ENCODE measurements at regions not wholly inside any gene's neighbourhood (a gene's known extent, or its start where the extent isn't known, plus 50 kb on each side); places are given as distances from the start of the nearest gene placed in this dataset.

- H3K9me3 Mint-ChIP-seq: peaks cover 11% of the 10 kb centered on the region
- no peak for ATAC-seq (replicated peaks; ENCODE audit: extremely low read depth, poor library complexity, severe bottlenecking)
These were observed 284.9 kb upstream of the IRX1 start for GRCh38 chr5:3310541-3311261.

GRCh38 chr5:3309538-3309937 lies 286.1 kb upstream of the IRX1 start:
- DNase-seq (ENCODE audit: low spot score in 2 of 2) (no peak), ATAC-seq (replicated peaks; ENCODE audit: extremely low read depth, poor library complexity, severe bottlenecking) (no peak)
- no peak overlapping the region for H3K4me3 Mint-ChIP-seq
- no peaks in the 10 kb centered on the region for H3K27me3 Mint-ChIP-seq
- no peaks in the 10 kb centered on the region for H3K36me3 Mint-ChIP-seq (ENCODE audit: insufficient read depth)
- no peaks in the 10 kb centered on the region for H3K4me1 Mint-ChIP-seq
- H3K27ac Mint-ChIP-seq (ENCODE audit: low read depth): no peak overlapping the region
- H3K9me3 Mint-ChIP-seq: peaks cover 18% of the 10 kb centered on the region

More at GRCh38 chr5:3310541-3311261, 284.9 kb upstream of the IRX1 start:
- no peak for DNase-seq (ENCODE audit: low spot score in 2 of 2)
- Mint-ChIP-seq H3K27ac (ENCODE audit: low read depth) (no peak overlapping the region), H3K27me3 (no peaks in the 10 kb centered on the region), H3K36me3 (ENCODE audit: insufficient read depth) (no peaks in the 10 kb centered on the region), H3K4me1 (no peaks in the 10 kb centered on the region), H3K4me3 (no peak overlapping the region)

- Mint-ChIP-seq H3K27me3 (no peaks in the 10 kb centered on the region), H3K9me3 (peaks cover 18% of the 10 kb centered on the region), H3K4me3 (no peak overlapping the region), H3K4me1 (no peaks in the 10 kb centered on the region), H3K36me3 (ENCODE audit: insufficient read depth) (no peaks in the 10 kb centered on the region), H3K27ac (ENCODE audit: low read depth) (no peak overlapping the region)
- DNase-seq (ENCODE audit: low spot score in 2 of 2) (no peak), ATAC-seq (replicated peaks; ENCODE audit: extremely low read depth, poor library complexity, severe bottlenecking) (no peak)
These were observed 287.5 kb upstream of the IRX1 start for GRCh38 chr5:3307982-3308621.

DNA sequence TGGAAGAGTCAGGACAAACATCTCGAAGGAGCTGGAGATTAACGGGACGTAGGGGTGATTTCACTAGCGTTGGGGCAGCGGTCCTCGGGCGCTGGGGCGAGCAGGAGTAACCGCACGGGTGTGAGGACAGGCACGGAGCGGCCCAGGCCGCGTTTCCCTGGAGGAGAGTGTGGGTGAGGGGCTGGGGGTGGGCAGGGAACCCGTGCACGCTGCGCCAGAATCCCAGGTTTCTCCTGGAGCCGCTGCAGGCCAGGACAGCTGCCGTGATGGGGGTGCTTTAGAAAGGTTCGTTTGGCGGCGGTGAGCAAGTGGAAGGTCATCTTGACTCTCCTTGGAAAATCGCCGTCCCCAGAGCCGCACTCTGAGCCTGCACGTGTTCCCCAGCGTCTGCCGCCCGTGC lies 290.2 kb upstream of the IRX1 start:
- Mint-ChIP-seq H3K9me3 (peaks cover 7% of the 10 kb centered on the region), H3K27me3 (no peaks in the 10 kb centered on the region), H3K36me3 (ENCODE audit: insufficient read depth) (no peaks in the 10 kb centered on the region), H3K27ac (ENCODE audit: low read depth) (no peak overlapping the region), H3K4me1 (no peaks in the 10 kb centered on the region), H3K4me3 (no peak overlapping the region)
- ATAC-seq (replicated peaks; ENCODE audit: extremely low read depth, poor library complexity, severe bottlenecking) (no peak), DNase-seq (ENCODE audit: low spot score in 2 of 2) (no peak)

DNA sequence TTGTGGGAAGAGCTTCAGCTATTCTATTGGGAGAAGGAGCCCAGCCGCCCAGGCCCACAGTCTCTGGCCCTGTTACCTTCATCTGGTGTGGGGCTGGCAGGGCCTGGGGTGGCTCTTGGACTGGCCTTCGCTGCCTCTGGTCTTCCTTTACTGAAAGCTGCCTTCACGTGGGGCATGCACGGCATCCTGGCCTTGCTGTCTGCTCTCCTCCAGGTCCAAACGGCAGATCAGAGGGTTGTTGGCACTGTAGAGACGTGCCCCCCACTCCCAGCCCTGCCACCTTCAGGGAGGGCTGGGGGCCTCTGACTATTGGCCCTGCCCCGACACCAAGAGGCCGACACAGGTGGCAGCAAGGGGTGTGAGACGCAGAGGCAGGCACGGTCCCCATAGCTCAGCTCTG lies 291.3 kb upstream of the IRX1 start:
- no peak overlapping the region for H3K4me3 Mint-ChIP-seq
- no peak for ATAC-seq (replicated peaks; ENCODE audit: extremely low read depth, poor library complexity, severe bottlenecking)
- H3K4me1 Mint-ChIP-seq: no peaks in the 10 kb centered on the region
- no peak for DNase-seq (ENCODE audit: low spot score in 2 of 2)
- H3K9me3 Mint-ChIP-seq: peaks cover 7% of the 10 kb centered on the region
- no peak overlapping the region for H3K27ac Mint-ChIP-seq (ENCODE audit: low read depth)
- no peaks in the 10 kb centered on the region for H3K27me3 Mint-ChIP-seq
- no peaks in the 10 kb centered on the region for H3K36me3 Mint-ChIP-seq (ENCODE audit: insufficient read depth)

DNA sequence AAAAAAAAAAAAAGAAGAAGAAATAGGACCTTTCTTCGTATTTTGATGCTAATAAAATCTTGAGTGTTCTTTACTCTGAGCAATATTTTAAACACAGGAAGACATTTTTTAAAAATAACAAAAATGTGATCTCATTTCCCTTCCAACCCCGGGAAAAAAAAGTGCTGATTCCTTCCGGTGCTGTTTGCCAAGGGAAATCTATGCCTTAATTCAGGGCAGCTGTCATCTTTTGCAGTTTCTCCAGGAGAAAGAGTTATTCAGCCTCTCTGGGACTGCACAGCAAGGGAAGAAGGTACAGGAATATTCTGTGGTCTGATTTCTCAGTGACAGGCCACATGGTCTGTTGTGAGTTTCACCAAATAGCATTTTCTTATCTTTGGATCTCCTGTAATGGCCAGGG lies 291.9 kb upstream of the IRX1 start:
- H3K4me3 Mint-ChIP-seq: no peak overlapping the region
- ATAC-seq (replicated peaks; ENCODE audit: extremely low read depth, poor library complexity, severe bottlenecking): no peak
- no peaks in the 10 kb centered on the region for H3K27me3 Mint-ChIP-seq

DNA sequence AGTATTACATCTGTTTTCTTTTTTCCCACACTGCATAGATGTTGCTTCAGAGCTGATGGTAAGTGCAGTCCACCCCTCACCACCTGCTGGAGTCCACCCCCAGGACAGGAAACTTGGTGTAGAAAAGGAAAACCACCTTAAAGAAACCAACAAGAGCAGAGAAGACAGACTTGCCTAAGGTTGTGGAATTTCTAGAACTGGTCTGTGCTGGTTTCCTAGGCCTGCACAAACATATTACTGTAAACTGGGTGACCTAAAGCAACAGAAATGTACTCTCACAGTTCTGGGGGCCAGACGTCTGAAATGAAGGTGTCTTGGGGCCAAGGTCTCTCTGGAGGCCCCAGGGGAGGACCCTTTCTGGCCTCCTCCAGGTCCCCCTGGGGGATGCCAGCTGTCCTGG lies 293.4 kb upstream of the IRX1 start:
- no peak overlapping the region for H3K27ac Mint-ChIP-seq (ENCODE audit: low read depth)
- H3K9me3 Mint-ChIP-seq: peaks cover 7% of the 10 kb centered on the region
- ATAC-seq (replicated peaks; ENCODE audit: extremely low read depth, poor library complexity, severe bottlenecking) (no peak), DNase-seq (ENCODE audit: low spot score in 2 of 2) (no peak)
- no peak overlapping the region for H3K4me3 Mint-ChIP-seq
- H3K4me1 Mint-ChIP-seq: no peaks in the 10 kb centered on the region
- H3K27me3 Mint-ChIP-seq: no peaks in the 10 kb centered on the region
- H3K36me3 Mint-ChIP-seq (ENCODE audit: insufficient read depth): no peaks in the 10 kb centered on the region

More for the DNA sequence above, 291.9 kb upstream of the IRX1 start:
- DNase-seq (ENCODE audit: low spot score in 2 of 2): no peak
- no peaks in the 10 kb centered on the region for H3K36me3 Mint-ChIP-seq (ENCODE audit: insufficient read depth)
- peaks cover 7% of the 10 kb centered on the region for H3K9me3 Mint-ChIP-seq
- H3K4me1 Mint-ChIP-seq: no peaks in the 10 kb centered on the region
- H3K27ac Mint-ChIP-seq (ENCODE audit: low read depth): no peak overlapping the region

GRCh38 chr5:3301306-3301705 lies 294.3 kb upstream of the IRX1 start:
- H3K4me1 Mint-ChIP-seq: no peaks in the 10 kb centered on the region
- peaks cover 7% of the 10 kb centered on the region for H3K9me3 Mint-ChIP-seq
- no peak overlapping the region for H3K27ac Mint-ChIP-seq (ENCODE audit: low read depth)
- no peaks in the 10 kb centered on the region for H3K36me3 Mint-ChIP-seq (ENCODE audit: insufficient read depth)
- ATAC-seq (replicated peaks; ENCODE audit: extremely low read depth, poor library complexity, severe bottlenecking): no peak
- no peaks in the 10 kb centered on the region for H3K27me3 Mint-ChIP-seq
- no peak for DNase-seq (ENCODE audit: low spot score in 2 of 2)
- no peak overlapping the region for H3K4me3 Mint-ChIP-seq

GRCh38 chr5:3300726-3301125 lies 294.9 kb upstream of the IRX1 start:
- Mint-ChIP-seq H3K4me1 (no peaks in the 10 kb centered on the region), H3K27me3 (no peaks in the 10 kb centered on the region), H3K9me3 (peaks cover 7% of the 10 kb centered on the region), H3K4me3 (no peak overlapping the region), H3K36me3 (ENCODE audit: insufficient read depth) (no peaks in the 10 kb centered on the region), H3K27ac (ENCODE audit: low read depth) (no peak overlapping the region)
- DNase-seq (ENCODE audit: low spot score in 2 of 2): no peak
- no peak for ATAC-seq (replicated peaks; ENCODE audit: extremely low read depth, poor library complexity, severe bottlenecking)

- Mint-ChIP-seq H3K9me3 (peaks cover 9% of the 10 kb centered on the region), H3K4me1 (no peaks in the 10 kb centered on the region), H3K36me3 (ENCODE audit: insufficient read depth) (no peaks in the 10 kb centered on the region), H3K4me3 (no peak overlapping the region), H3K27me3 (no peaks in the 10 kb centered on the region), H3K27ac (ENCODE audit: low read depth) (no peak overlapping the region)
- no peak for DNase-seq (ENCODE audit: low spot score in 2 of 2)
- ATAC-seq (replicated peaks; ENCODE audit: extremely low read depth, poor library complexity, severe bottlenecking): no peak
These were observed 296.2 kb upstream of the IRX1 start for GRCh38 chr5:3299441-3299840.

DNA sequence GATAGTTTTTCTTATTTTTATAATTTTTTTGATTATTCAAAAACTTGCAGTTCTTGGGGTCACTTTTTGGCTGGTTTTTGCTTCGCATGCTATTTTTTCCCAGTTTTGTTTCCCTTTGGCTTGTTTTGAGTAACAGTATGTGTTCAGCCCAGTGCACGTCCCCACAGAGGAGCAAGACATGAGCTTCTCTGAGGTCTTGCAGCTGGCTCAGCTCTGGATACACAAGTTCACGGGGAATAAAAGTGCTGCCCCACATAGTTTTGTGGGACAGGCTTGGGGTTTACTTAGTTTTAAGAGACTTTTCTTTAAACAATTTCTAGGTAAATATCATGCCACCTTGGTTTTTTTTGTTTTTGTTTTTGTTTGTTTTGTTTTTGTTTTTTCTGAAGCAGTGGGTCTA lies 297.8 kb upstream of the IRX1 start:
- DNase-seq (ENCODE audit: low spot score in 2 of 2): no peak
- H3K9me3 Mint-ChIP-seq: peaks cover 10% of the 10 kb centered on the region
- ATAC-seq (replicated peaks; ENCODE audit: extremely low read depth, poor library complexity, severe bottlenecking): no peak
- no peaks in the 10 kb centered on the region for H3K4me1 Mint-ChIP-seq
- no peaks in the 10 kb centered on the region for H3K27me3 Mint-ChIP-seq
- H3K4me3 Mint-ChIP-seq: no peak overlapping the region
- no peak overlapping the region for H3K27ac Mint-ChIP-seq (ENCODE audit: low read depth)
- H3K36me3 Mint-ChIP-seq (ENCODE audit: insufficient read depth): no peaks in the 10 kb centered on the region

DNA sequence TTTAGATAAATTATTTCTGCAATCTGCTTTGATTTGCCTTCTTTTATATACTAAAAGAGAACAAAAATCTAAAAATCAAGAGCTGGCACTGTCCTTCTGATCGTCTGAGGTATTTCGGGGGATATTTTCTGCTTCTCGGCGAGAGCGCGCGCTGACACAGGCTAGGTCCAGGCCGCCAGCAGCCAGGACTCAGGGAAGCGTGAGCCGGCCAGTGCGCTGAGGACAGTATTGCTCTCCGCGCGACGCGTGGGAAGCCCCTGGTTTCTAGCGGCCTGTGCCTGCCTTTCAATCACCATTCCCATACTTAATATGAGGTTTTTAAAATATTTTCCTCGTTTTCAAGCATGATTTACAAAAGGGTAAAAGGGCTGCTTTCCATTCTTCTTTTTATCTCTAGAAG lies 307.3 kb upstream of the IRX1 start:
- Mint-ChIP-seq H3K4me1 (no peaks in the 10 kb centered on the region), H3K9me3 (no peaks in the 10 kb centered on the region), H3K4me3 (no peak overlapping the region), H3K27me3 (no peaks in the 10 kb centered on the region), H3K36me3 (ENCODE audit: insufficient read depth) (no peaks in the 10 kb centered on the region), H3K27ac (ENCODE audit: low read depth) (no peak overlapping the region)
- no peak for ATAC-seq (replicated peaks; ENCODE audit: extremely low read depth, poor library complexity, severe bottlenecking)
- no peak for DNase-seq (ENCODE audit: low spot score in 2 of 2)

- H3K36me3 Mint-ChIP-seq (ENCODE audit: insufficient read depth): no peaks in the 10 kb centered on the region
These were observed 308.1 kb upstream of the IRX1 start for GRCh38 chr5:3287516-3287915.

More at GRCh38 chr5:3287516-3287915, 308.1 kb upstream of the IRX1 start:
- Mint-ChIP-seq H3K4me1 (no peaks in the 10 kb centered on the region), H3K9me3 (no peaks in the 10 kb centered on the region), H3K4me3 (no peak overlapping the region), H3K27me3 (no peaks in the 10 kb centered on the region), H3K27ac (ENCODE audit: low read depth) (no peak overlapping the region)
- DNase-seq (ENCODE audit: low spot score in 2 of 2) (no peak), ATAC-seq (replicated peaks; ENCODE audit: extremely low read depth, poor library complexity, severe bottlenecking) (no peak)

All from central memory CD8-positive, alpha-beta T cell (primary cell).